Endodermal cell (in vitro differentiated cells): ENCODE measurements at regions not wholly inside any gene's neighbourhood (a gene's known extent, or its start where the extent isn't known, plus 50 kb on each side); places are given as distances from the start of the nearest gene placed in this dataset.
"Not testable (repeated sequence)": the region's sequence is repeated elsewhere in the genome, so short reads cannot be mapped to it uniquely, and the experiment has no call there.

Experiments used
- DNase-seq: peaks from one replicate; pipeline ENCODE4 v3.0.0-alpha.2; 2017
- H3K27ac ChIP-seq: 2 replicates; pipeline ENCODE4 v1.5.1; 2013; ENCODE audit warnings: mild to moderate bottlenecking, low read depth, low read length, moderate library complexity
- H3K27me3 ChIP-seq: 2 replicates; pipeline ENCODE4 v1.6.1; 2013; ENCODE audit warnings: mild to moderate bottlenecking, low read length, moderate library complexity; ENCODE audit not compliant: insufficient read depth, control insufficient read depth, poor library complexity, severe bottlenecking
- H3K36me3 ChIP-seq: 2 replicates; pipeline ENCODE4 v1.7.0; 2013; ENCODE audit warnings: mild to moderate bottlenecking, low read length, moderate library complexity; ENCODE audit not compliant: control insufficient read depth, insufficient read depth
- H3K4me1 ChIP-seq: one replicate; pipeline ENCODE4 v1.7.0; 2013; ENCODE audit warnings: low read length; ENCODE audit not compliant: control insufficient read depth, insufficient read depth
- H3K4me3 ChIP-seq: 2 replicates; pipeline ENCODE4 v1.5.1; 2013; ENCODE audit warnings: mild to moderate bottlenecking, low read length, moderate library complexity
- H3K9ac ChIP-seq: 2 replicates; pipeline ENCODE4 v1.6.1; 2013; ENCODE audit warnings: mild to moderate bottlenecking, low read length, moderate library complexity; ENCODE audit not compliant: poor library complexity, severe bottlenecking; ENCODE audit errors: extremely low read depth
- H3K9me3 ChIP-seq: 2 replicates; pipeline ENCODE4 v1.6.1; 2013; ENCODE audit warnings: mild to moderate bottlenecking, low read length, moderate library complexity; ENCODE audit not compliant: control insufficient read depth
- H3K27ac Mint-ChIP-seq: 2 replicates; pipeline ENCODE4 v1.8.0; 2020; ENCODE audit warnings: mixed read lengths
- H3K27me3 Mint-ChIP-seq: 2 replicates; pipeline ENCODE4 v1.8.0; 2021; ENCODE audit warnings: mild to moderate bottlenecking, mixed read lengths; ENCODE audit not compliant: insufficient read depth
- H3K36me3 Mint-ChIP-seq: 2 replicates; pipeline ENCODE4 v1.8.0; 2020; ENCODE audit warnings: low read depth, mixed read lengths
- H3K4me1 Mint-ChIP-seq: 2 replicates; pipeline ENCODE4 v1.8.0; 2020; ENCODE audit warnings: mixed read lengths
- H3K4me3 Mint-ChIP-seq: 2 replicates; pipeline ENCODE4 v1.8.0; 2020; ENCODE audit warnings: mild to moderate bottlenecking, moderate library complexity, mixed read lengths
- H3K9me3 Mint-ChIP-seq: 2 replicates; pipeline ENCODE4 v1.8.0; 2020; ENCODE audit warnings: mild to moderate bottlenecking, mixed read lengths
- WGBS, 2 experiments: methylation state at CpG; one replicate each; pipeline versions ENCODE4 v1.1.5 to v1.1.7; 2013; ENCODE audit warnings: missing lambda C conversion rate in 2 of 2, mixed read lengths in 1 of 2; ENCODE audit not compliant: insufficient coverage in 1 of 2, insufficient read length in 1 of 2; 5-methylcytosine and 5-hydroxymethylcytosine counted together
- TF ChIP-seq, protein P1 (sequence below): fragments of 200-600 bp; sonication (generic); conservative IDR thresholded peaks from 2 replicates; pipeline ENCODE4 v1.5.0; 2021; ENCODE audit warnings: antibody characterized with exemption, mild to moderate bottlenecking

DNA sequence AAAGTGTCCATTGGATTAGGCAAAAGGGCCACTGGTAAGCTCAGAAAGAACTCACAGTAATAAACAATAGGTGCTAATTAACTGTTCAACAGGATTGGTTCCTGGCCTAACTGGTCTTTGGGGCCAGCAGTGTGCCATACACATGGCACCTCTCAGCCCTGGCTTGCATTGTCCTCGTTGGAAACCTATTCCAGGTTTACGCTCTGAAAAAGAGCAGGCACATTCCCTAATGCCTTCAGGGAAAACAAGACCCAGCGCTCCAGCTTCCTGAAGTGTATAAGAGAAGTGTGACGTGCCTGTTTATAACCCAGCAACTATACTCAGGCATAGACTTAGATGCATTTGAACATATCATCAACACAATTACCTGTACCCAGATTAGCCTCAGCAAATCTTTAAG, 51.9 kb upstream of the RBM47 start:
- WGBS, 2 experiments, result 59 to 78% methylated on average over 3 to 4 of the region's 4 CpGs
- H3K9me3 Mint-ChIP-seq, result no peaks in the 10 kb centered on the region
- peak overlapping the region; percentile 65 for H3K4me3 ChIP-seq
- DNase-seq, result peak; percentile 62
- H3K9me3 ChIP-seq, result no peaks in the 10 kb centered on the region
- H3K36me3 Mint-ChIP-seq, result no peaks in the 10 kb centered on the region
- peak overlapping the region; percentile 83 for H3K27ac Mint-ChIP-seq
- H3K36me3 ChIP-seq, result no peaks in the 10 kb centered on the region
- peaks cover 35% of the 10 kb centered on the region for H3K4me1 Mint-ChIP-seq
- TF ChIP-seq, protein P1, sequence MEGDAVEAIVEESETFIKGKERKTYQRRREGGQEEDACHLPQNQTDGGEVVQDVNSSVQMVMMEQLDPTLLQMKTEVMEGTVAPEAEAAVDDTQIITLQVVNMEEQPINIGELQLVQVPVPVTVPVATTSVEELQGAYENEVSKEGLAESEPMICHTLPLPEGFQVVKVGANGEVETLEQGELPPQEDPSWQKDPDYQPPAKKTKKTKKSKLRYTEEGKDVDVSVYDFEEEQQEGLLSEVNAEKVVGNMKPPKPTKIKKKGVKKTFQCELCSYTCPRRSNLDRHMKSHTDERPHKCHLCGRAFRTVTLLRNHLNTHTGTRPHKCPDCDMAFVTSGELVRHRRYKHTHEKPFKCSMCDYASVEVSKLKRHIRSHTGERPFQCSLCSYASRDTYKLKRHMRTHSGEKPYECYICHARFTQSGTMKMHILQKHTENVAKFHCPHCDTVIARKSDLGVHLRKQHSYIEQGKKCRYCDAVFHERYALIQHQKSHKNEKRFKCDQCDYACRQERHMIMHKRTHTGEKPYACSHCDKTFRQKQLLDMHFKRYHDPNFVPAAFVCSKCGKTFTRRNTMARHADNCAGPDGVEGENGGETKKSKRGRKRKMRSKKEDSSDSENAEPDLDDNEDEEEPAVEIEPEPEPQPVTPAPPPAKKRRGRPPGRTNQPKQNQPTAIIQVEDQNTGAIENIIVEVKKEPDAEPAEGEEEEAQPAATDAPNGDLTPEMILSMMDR, result no peak
- H3K27me3 Mint-ChIP-seq, result no peaks in the 10 kb centered on the region
- peaks cover 9% of the 10 kb centered on the region for H3K4me1 ChIP-seq
- no peaks in the 10 kb centered on the region for H3K27me3 ChIP-seq
- H3K9ac ChIP-seq, result peak overlapping the region; percentile 3
- H3K4me3 Mint-ChIP-seq, result no peak overlapping the region
- no peak overlapping the region for H3K27ac ChIP-seq

DNA sequence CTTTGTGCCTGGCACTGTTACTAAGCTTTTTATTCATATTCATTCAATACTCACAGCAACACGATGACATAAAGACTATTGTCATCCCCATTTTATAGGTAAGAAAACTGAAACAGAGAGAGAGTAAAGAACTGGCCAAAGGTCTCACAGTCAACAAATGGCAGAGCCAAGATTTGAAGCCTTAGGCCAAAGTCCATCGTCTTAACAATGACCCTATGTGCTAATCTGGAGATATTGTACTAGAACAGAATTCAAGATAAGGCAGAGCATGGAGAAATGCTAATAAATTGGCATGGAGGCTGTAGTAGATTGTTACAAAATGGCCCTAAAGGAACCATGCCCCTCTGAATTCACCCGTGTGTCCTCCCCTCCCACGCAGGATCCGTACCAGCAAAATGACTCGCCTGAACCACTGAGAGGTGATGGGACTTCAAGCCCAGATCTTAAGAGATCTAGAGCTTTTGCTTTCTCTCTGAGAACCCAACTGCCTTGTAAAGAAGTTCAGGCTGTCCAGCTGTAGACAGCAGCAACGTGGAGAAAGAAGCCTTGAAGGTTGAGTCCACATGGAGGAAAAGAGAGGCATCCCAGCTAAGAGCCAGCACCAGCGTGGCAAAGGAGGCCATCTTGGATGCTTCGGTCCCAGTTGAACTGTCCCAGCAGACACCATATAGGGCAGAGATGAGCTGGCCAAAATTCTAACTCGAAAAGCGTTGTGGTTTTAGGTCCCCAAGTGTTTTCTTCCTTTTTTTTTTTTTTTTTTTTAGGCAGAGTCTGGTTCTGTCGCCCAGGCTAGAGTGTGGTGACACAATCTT, 52.8 kb upstream of the RBM47 start:
- H3K36me3 Mint-ChIP-seq, result no peaks in the 10 kb centered on the region
- DNase-seq, result no peak
- H3K4me1 Mint-ChIP-seq, result peaks cover 35% of the 10 kb centered on the region
- no peaks in the 10 kb centered on the region for H3K9me3 Mint-ChIP-seq
- no peaks in the 10 kb centered on the region for H3K27me3 Mint-ChIP-seq
- H3K4me3 Mint-ChIP-seq, result no peak overlapping the region
- Histone ChIP-seq H3K4me1 (peaks cover 9% of the 10 kb centered on the region), H3K9me3 (no peaks in the 10 kb centered on the region), H3K36me3 (no peaks in the 10 kb centered on the region), H3K4me3 (peak overlapping the region; percentile 65), H3K27me3 (no peaks in the 10 kb centered on the region), H3K9ac (no peak overlapping the region), H3K27ac (no peak overlapping the region)
- H3K27ac Mint-ChIP-seq, result peak overlapping the region; percentile 83
- TF ChIP-seq, protein P1, result no peak
- 92 to 97% methylated on average over 7 to 12 of the region's 12 CpGs for WGBS, 2 experiments

DNA sequence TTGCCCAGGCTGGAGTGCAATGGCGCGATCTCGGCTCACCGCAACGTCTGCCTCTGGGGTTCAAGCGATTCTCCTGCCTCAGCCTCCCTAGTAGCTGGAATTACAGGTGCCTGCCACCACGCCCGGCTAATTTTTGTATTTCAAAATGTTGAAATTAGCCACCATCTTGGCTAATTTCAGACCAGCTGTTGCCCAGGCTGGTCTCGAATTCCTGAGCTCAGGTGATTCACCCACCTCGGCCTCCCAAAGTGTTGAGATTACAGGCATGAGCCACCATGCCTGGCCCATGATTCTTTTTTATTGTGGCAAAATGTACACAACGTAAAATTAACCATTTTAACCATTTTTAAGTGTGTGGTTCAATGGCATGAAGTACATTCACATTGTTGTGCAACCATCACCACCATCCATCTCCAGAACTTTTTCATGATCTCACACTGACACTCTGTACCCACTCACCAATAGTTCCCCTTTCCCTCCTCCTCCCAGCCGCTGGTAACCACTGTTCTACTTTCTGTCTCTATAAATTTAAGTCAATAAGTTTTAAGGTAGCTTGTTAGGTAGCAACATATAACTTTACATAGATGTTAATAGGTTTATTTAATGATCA, 54.0 kb upstream of the RBM47 start:
- not testable (repeated sequence) for H3K27ac ChIP-seq, H3K27ac Mint-ChIP-seq

More for the DNA sequence above, 54.0 kb upstream of the RBM47 start:
- DNase-seq, H3K9me3 Mint-ChIP-seq, H3K9ac ChIP-seq, H3K27me3 Mint-ChIP-seq, H3K4me1 ChIP-seq, H3K36me3 Mint-ChIP-seq, H3K4me3 Mint-ChIP-seq, H3K36me3 ChIP-seq, H3K4me3 ChIP-seq, H3K27me3 ChIP-seq, H3K9me3 ChIP-seq: not testable (repeated sequence)
- WGBS, 2 experiments, result 92 to 96% methylated on average over 10 to 11 of the region's 12 CpGs
- H3K4me1 Mint-ChIP-seq, result peaks cover 32% of the 10 kb centered on the region
